22Rv1 (cell line): ENCODE measurements at regions not wholly inside any gene's neighbourhood (a gene's known extent, or its start where the extent isn't known, plus 50 kb on each side); places are given as distances from the start of the nearest gene placed in this dataset.

Source experiments
- CTCF ChIP-seq: fragments of 450-650 bp; IDR thresholded peaks from 2 replicates; pipeline ENCODE4 v1.5.1; 2017; ENCODE audit warnings: mild to moderate bottlenecking
- ZFX ChIP-seq: fragments of 450-650 bp; IDR thresholded peaks from 2 replicates; pipeline ENCODE4 v1.6.1; 2017; ENCODE audit warnings: antibody characterized with exemption, borderline replicate concordance

GRCh38 chr17:71329310-71330098 is 791.3 kb upstream of the SOX9 start:
- no peak for TF ChIP-seq CTCF
- no peak for TF ChIP-seq ZFX
